ENCODE measurements at regions not wholly inside any gene's neighbourhood (a gene's known extent, or its start where the extent isn't known, plus 50 kb on each side); places are given as distances from the start of the nearest gene placed in this dataset.
"Not testable (repeated sequence)": the region's sequence is repeated elsewhere in the genome, so short reads cannot be mapped to it uniquely, and the experiment has no call there.

- DNase-seq, result not testable (repeated sequence)
These were observed 51.1 kb downstream of the NBPF8 start for GRCh38 chr1:120465900-120466299.

- not testable (repeated sequence) for DNase-seq
These were observed 62.8 kb downstream of the NBPF8 start for GRCh38 chr1:120477663-120478062.

DNA sequence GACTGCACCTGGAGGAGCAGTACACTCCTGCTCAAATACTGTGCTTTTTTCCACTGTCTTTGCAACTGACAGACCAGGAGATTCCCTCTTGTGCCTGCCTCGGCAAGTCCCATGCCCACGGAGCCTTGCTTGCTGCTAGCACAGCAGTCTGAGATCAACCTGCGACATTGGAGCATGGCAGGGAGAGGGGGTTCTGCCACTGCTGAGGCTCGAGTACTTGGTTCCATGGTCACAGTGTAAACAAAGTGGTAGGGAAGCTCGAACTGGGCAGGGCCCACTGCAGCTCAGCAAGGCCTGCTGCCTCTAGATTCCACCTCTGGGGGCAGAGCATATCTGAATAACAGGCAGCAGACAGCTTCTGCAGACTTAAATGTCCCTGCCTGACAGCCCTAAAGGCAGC, 63.6 kb downstream of the NBPF8 start:
- DNase-seq, result not testable (repeated sequence)

- not testable (repeated sequence) for DNase-seq
These were observed 72.7 kb downstream of the NBPF8 start for GRCh38 chr1:120487542-120487941.

DNA sequence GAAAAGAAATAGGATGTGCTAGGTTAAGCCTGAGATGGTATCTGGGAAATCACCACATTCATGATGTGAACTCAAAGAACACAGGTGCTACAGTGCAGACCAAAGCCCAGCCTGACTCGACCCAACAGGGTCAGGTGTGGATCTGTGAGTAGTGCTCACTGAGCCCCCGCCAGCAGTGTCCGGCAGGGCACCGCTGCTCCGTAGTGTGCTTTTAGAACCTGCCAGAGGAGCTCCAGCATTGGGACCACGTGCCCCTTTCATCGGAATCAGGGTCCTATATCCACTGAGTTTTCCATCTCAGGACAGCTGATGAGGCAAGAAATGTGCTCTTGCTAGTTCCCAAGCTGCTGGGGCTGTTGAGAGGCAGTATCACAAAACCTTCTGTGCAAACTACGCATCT, 74.4 kb downstream of the NBPF8 start:
- not testable (repeated sequence) for DNase-seq

DNA sequence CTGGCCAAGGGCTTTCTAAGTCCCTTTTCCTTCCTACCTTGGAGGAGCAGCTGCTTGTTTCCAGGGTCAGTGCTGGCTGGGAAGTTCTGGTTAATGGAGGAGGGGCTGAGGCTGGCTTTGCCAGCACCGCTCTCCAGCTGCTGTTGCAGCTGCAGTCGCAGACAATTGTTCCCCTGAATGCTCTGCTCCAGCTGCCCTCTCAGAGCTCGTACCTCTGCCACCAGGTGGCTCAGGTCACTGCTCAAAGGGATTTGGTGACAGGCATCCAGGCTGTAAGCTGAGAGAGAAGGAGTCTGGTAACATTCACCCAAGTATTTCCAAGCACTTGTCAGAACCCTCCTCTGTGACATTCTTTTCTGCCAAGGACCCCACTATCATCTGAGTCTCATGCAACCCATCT, 82.3 kb downstream of the NBPF8 start:
- DNase-seq, result not testable (repeated sequence)

GRCh38 chr1:120503284-120503683, 88.4 kb downstream of the NBPF8 start:
- not testable (repeated sequence) for DNase-seq

GRCh38 chr1:120506352-120506751, 91.5 kb downstream of the NBPF8 start:
- not testable (repeated sequence) for DNase-seq

- DNase-seq, result not testable (repeated sequence)
These were observed 93.5 kb downstream of the NBPF8 start for GRCh38 chr1:120508351-120508750.

DNA sequence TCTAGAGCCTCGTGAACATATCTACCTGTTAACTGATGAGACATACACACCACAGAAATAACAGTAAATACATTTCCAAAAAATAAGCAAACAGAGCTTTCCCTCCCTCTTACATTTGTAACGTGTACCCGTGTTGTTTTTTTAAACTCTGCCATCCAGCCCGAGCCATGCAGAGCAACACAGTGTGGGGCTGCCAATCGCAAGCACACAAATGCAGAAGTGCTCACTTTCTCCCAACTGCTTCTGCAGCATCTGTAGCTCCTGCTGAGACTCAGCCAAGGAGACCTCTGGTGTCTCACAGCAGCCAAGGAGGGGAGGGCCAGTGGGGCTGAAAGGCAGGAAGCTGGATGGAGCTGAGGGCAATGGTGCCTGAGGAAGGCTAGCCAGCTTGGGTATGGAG, 94.4 kb downstream of the NBPF8 start:
- DNase-seq, result not testable (repeated sequence)

- DNase-seq, result not testable (repeated sequence)
These were observed 98.3 kb downstream of the NBPF8 start for GRCh38 chr1:120513099-120513498.

DNA sequence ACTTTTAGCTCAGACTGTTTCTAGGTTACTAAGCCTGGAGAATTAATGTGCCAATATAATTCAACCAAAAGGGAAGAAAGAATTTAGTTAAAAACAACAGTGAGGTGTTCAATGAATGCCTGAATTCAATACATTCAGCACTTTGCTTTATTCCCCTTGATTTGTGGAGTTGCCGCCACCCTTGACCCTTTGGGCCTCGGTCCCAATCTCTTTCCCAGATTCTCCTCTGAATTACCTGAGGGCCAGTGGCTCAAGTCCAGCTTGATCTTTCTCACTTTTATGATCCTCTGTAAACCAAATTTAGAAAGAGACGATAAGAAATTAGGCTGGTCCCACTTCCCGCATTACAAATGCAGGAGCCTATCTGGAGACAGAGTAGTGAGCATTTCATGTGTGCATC, 98.7 kb downstream of the NBPF8 start:
- not testable (repeated sequence) for DNase-seq

- DNase-seq, result not testable (repeated sequence)
These were observed 104.4 kb downstream of the NBPF8 start for GRCh38 chr1:120519196-120519595.

GRCh38 chr1:120524416-120524815, 109.6 kb downstream of the NBPF8 start:
- not testable (repeated sequence) for DNase-seq

DNA sequence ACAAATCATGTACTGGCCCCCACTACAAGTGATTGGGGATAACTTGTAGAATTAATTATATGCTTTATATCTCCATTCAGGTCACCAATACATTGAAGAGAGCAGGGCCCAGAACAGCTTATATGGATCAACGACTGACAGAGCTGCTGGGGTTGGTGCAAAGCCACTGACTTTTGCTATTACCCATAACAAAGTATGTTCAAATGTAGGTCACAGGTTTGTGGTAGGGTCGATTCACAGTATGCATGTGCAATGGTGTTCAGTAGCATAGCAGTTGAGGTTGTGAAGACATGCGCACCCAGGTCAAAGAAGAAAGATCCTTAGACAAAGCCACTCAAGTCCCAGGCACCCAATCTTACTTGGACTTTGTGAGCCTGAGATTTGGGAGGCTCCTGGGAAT, 110.6 kb downstream of the NBPF8 start:
- DNase-seq, result not testable (repeated sequence)

GRCh38 chr1:120529475-120530089, 114.7 kb downstream of the NBPF8 start:
- DNase-seq, result not testable (repeated sequence)

DNA sequence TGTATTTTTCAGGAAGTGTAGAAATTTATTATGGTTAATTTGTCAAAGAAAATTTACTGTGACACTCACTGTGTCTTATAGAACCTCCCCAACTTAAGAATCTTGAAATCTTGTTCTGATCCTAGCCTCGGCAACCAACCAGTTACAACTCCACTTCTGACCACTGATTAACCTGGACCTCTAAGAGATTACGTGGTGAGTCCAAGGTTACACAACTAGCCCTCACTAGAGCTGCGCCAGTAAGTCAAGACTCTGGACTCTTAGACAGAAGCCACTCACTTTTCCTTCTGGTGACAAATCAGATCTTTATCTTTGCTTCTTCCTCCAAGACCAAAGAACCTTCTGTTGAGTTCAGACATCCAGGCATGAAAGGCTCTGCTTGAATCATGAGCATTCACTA, 116.6 kb downstream of the NBPF8 start:
- not testable (repeated sequence) for DNase-seq

DNA sequence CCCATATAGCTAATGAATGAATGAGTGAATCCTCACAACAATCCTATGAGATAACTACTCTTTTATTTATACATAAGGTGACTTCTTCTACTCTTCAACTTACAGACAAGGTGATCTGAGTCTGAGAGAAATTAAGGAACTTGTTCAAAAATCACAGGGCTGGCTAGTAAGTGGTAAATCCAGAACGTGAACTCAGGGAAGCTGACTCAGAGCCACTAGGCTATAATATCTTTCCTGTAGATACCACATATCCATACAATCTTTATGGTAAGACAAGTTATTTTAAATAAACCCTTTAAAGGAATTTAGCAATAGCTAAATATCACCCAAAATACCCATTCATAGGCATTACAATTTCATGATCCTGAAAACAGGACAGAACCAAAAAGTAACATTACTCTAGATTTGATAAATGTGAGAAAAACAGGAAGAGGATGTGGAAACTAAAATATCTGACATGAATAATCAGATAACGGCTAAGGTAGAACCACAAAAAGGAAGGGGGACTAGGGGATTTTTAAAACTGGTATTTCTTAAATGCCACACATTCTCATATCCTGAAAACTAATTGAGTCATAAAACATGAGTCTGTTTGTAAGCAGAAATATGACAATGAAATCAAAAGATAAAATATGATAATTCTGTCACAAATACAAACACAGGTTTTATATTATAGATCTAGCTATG, 119.7 kb downstream of the NBPF8 start:
- DNase-seq, result not testable (repeated sequence)

- not testable (repeated sequence) for DNase-seq
These were observed 120.2 kb downstream of the NBPF8 start for GRCh38 chr1:120535052-120535451.

DNA sequence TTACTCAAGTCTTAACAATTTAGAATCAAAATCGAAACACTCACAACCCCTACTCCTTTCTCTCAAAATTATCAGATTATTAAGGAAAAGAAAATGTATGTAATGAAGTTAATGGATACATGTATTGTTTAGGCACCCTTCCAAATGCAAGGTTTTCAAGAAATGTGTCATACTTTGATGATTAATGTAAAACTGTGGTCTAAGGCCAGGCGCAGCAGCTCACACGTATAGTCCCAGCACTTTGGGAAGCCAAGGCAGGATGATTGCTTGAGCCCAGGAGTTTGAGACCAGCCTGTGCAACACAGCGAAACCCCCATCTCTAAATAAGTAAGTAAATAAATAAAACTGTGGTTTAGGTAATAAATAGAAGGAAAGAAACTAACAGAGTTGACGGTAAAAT, 126.6 kb downstream of the NBPF8 start:
- DNase-seq, result not testable (repeated sequence)

DNA sequence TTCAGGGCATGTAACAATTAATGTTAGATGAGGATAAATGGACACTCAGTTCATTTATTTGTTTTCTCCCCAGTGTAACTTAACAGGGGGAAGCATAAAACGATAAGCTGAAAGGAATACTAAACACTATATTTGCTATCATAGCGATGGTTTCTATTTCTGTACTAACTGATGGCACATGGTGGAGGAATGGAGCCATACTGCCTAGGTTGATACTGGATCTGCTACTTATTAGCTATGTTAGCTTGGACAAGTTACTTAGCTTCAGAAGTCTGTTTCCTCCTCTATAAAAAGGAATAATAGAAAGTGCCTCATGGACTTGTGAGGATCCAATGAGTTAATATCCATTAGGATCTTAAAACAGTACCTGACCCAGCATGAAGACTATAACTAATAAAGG, 127.5 kb downstream of the NBPF8 start:
- not testable (repeated sequence) for DNase-seq

DNA sequence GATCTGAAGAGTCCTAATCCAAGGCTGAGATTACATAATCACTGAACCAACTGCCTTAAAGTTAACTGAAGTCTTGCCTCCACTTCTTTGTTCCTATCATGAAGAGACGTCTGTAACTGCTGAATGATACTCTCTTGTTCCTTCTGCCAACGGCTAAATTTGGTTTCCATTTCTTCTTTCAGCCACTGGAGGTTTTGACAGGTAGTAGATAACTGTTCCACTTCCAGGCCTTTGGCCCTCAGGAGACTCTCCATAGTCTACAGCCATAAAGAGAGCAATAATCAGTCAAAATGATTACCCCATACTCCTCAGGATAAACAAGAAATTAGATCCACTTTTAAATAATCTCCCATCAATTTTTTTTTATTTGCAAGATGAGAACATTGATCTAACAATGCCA, 128.1 kb downstream of the NBPF8 start:
- DNase-seq, result not testable (repeated sequence)

GRCh38 chr1:120544434-120544833, 129.6 kb downstream of the NBPF8 start:
- not testable (repeated sequence) for DNase-seq

- not testable (repeated sequence) for DNase-seq
These were observed 135.5 kb downstream of the NBPF8 start for GRCh38 chr1:120550335-120550734.
